Heart left ventricle (tissue), 16 donors: ENCODE measurements at regions not wholly inside any gene's neighbourhood (a gene's known extent, or its start where the extent isn't known, plus 50 kb on each side); places are given as distances from the start of the nearest gene placed in this dataset.

ENCODE experiments used
- ATAC-seq, 4 donors: fragments of 200-7000 bp; cut with Tn5 transposase; one replicate each; pipeline ENCODE4 v1.9.1; 2020 to 2022; ENCODE audit warnings: moderate library complexity in 4 of 4, mild to moderate bottlenecking in 3 of 4, moderate number of reproducible peaks in 1 of 4
- DNase-seq, 5 donors: peaks; one replicate each; pipeline ENCODE4 v3.0.0-alpha.2; 2020
- H3K27ac ChIP-seq, 12 donors: fragments of 200-600 bp; sonication (generic) in 4 of 12; one replicate each; pipeline versions ENCODE4 v1.5.0 to v1.8.0; 2016 to 2022; ENCODE audit warnings: mild to moderate bottlenecking in 2 of 12
- H3K27me3 ChIP-seq, 9 donors: fragments of 200-600 bp; sonication (generic) in 2 of 9; one replicate each; pipeline versions ENCODE4 v1.5.1 to v1.8.0; 2016 to 2022; ENCODE audit warnings: mild to moderate bottlenecking in 3 of 9
- H3K36me3 ChIP-seq, 9 donors: fragments of 200-600 bp; sonication (generic) in 2 of 9; one replicate each; pipeline versions ENCODE4 v1.5.0 to v1.8.0; 2018 to 2022; ENCODE audit warnings: mild to moderate bottlenecking in 2 of 9
- H3K4me1 ChIP-seq, 12 donors: fragments of 200-600 bp; sonication (generic) in 4 of 12; one replicate each; pipeline versions ENCODE4 v1.5.0 to v1.8.0; 2016 to 2022; ENCODE audit warnings: mild to moderate bottlenecking in 3 of 12
- H3K4me3 ChIP-seq, 12 donors: fragments of 200-600 bp; sonication (generic) in 4 of 12; one replicate each; pipeline versions ENCODE4 v1.5.0 to v1.8.0; 2017 to 2022; ENCODE audit warnings: mild to moderate bottlenecking in 9 of 12, moderate library complexity in 4 of 12
- H3K9me3 ChIP-seq, 12 donors: fragments of 200-600 bp; sonication (generic) in 4 of 12; one replicate each; pipeline versions ENCODE4 v1.5.0 to v1.8.0; 2016 to 2022; ENCODE audit warnings: mild to moderate bottlenecking in 1 of 12
- CTCF ChIP-seq, 12 donors: fragments of 200-600 bp; sonication (generic) in 4 of 12; IDR thresholded peaks; one replicate each; pipeline versions ENCODE4 v1.5.0 to v1.8.0; 2018 to 2022; ENCODE audit warnings: antibody characterized with exemption in 12 of 12, mild to moderate bottlenecking in 5 of 12
- POLR2A ChIP-seq, 2 donors: fragments of 450-650 bp; IDR thresholded peaks; one replicate each; pipeline ENCODE4 v1.6.1; 2017; ENCODE audit warnings: antibody characterized with exemption in 2 of 2, mild to moderate bottlenecking in 2 of 2, moderate library complexity in 2 of 2
- WGBS, 4 donors: extraction: QIAGEN DNeasy Blood & Tissue Kit in 2 of 4; methylation state at CpG; one replicate each; pipeline versions ENCODE4 v1.1.5 to v1.1.7; 2013 to 2018; 5-methylcytosine and 5-hydroxymethylcytosine counted together
- intact Hi-C, 10 donors: fragments of 100-400 bp; cut with DNase I; formaldehyde crosslinking; loops; one replicate each; pipeline versions ENCODE4 v1.11.1 to v1.14.2; 2022
- donor health status: ischemic (EF 13 %, LVEDD 7.1; RV severe dilation, severe dysfunction).
- donor health status: healthy with polysubstance abuse.
- donor health status: DM: no; HTN: yes; CAD: no.
- donor health status: DM: no; HTN: no; CAD: no.
- donor health status: ischemic (EF 25% LVEDD 6.9; RV normal size, moderate dysfunction).
- donor health status: ischemic (EF 25% LVEDD 5.7; RV mildly dilated, moderate dysfunction).
- donor health status: healthy.
- donor health status: DM: yes; HTN: yes; CAD: no.
- donor health status: ischemic (EF 35%, LVEDD 5.7; RV mildly dilated, moderate dysfunction).
- donor health status: nonischemic (EF 11% LVEDD 7.7; RV severe dilation, severe dysfunction).
- donor health status: DM: yes; HTN: yes; CAD: no.
- donor health status: PGD.
- donor health status: ischemic (EF 29% LVEDD 5.4; RV normal size, mild dysfunction).
- donor health status: nonischemic (EF 23%, LVEDD 6.1; RV moderate dilation, normal function).

GRCh38 chr2:16000642-16001041 is 60.3 kb downstream of the MYCN start:
- Histone ChIP-seq H3K4me1 (no peaks in the 10 kb centered on the region), H3K9me3 (peaks cover 0 to 12% (median 0%) of the 10 kb centered on the region in 12 donors), H3K27ac (no peak overlapping the region), H3K36me3 (no peaks in the 10 kb centered on the region), H3K4me3 (no peak overlapping the region), H3K27me3 (peaks cover 0 to 9% (median 0%) of the 10 kb centered on the region in 9 donors)
- TF ChIP-seq CTCF (IDR thresholded peaks at IDR 0.05): no peak
- intact Hi-C loops: no loop called here
- WGBS, 4 donors: 87 to 92% (median 89%) methylated on average over 6 of the region's 6 CpGs
- no peak for ATAC-seq
- no peak for DNase-seq

DNA sequence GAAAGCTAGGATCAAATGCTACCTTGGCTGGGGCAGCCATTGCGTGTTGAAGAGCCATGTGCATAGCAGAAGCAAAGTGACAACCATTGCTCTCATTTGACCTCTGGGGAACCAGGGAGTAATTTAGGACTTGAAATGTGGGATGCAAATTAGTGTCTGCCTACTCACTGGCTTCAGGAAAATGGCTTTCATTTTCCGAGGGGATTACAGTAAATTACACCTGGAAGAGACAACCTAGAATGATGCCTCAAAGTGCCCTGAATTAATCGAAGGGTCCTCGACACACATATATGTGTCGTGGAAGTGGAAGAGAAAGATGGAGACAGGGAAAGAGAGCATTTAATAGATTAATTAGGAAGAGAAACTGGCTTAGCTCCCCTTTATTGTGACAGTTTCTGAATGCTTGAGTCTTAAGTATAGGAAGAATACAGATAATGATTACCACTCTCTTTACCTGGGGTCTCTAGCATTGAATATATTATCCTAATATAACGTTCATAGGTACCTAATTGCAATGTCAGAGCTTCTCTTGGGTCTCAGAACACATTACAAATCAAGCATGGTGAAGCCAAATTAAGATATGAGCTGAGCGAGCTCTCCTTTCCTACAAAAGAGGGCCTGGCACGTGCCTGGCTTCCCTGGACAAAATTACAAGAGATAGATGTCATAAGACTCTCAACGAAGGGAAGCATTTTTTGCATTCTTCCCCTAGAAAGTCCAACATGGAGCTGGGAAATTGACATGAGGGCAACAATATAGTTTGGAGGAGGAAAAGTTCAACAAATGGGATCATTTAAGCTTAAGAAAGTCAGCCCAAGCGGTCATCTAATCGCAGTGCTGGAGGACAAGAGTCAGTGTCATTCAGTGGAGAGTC is 59.5 kb downstream of the MYCN start:
- TF ChIP-seq POLR2A (IDR thresholded peaks at IDR 0.05) (no peak), CTCF (IDR thresholded peaks at IDR 0.05) (no peak)
- no peak for ATAC-seq
- no peak overlapping the region for H3K27ac ChIP-seq
- DNase-seq: no peak
- H3K4me3 ChIP-seq: no peak overlapping the region
- intact Hi-C loops: no loop called here
- WGBS, 4 donors: 81 to 87% (median 81%) methylated on average over 11 of the region's 11 CpGs
- H3K9me3 ChIP-seq: peaks cover 0 to 12% (median 0%) of the 10 kb centered on the region in 12 donors
- H3K4me1 ChIP-seq: no peaks in the 10 kb centered on the region
- H3K27me3 ChIP-seq: peaks cover 0 to 6% (median 0%) of the 10 kb centered on the region in 9 donors
- H3K36me3 ChIP-seq: no peaks in the 10 kb centered on the region

DNA sequence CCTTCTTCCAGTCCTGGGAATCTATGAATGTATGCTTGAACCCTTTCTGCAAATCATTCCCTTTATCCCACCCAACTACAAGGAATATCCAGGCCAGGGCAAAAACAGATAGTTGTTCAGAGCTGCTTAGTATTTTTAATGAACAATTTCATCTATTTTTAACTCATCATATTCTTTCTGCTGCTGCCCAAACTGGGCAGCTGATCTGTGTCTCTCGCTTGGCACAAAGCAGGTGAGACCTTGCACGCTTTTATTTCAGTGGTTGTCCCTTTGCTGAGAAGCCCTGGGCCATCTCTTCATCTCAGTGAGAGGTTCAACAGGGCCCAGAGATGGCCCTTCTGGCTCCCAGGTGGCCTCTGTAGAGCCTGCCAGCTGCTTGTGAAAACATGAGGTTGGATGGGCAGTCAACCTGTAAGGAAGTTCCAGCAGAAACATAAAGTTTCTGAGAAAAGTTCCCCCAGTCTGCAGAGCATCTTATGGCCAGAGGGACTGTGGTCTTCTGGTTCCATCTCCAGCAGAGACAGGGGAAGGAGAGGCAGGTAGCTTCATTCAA is 57.5 kb downstream of the MYCN start:
- 85 to 98% (median 95%) methylated on average over 2 of the region's 2 CpGs for WGBS, 4 donors
- ATAC-seq (no peak), DNase-seq (no peak)
- Histone ChIP-seq H3K4me1 (no peaks in the 10 kb centered on the region), H3K27ac (no peak overlapping the region), H3K4me3 (no peak overlapping the region), H3K36me3 (no peaks in the 10 kb centered on the region), H3K9me3 (peaks cover 0 to 9% (median 0%) of the 10 kb centered on the region in 12 donors), H3K27me3 (peaks cover 0 to 6% (median 0%) of the 10 kb centered on the region in 9 donors)
- intact Hi-C loops: no loop called here
- TF ChIP-seq CTCF (IDR thresholded peaks at IDR 0.05) (no peak), POLR2A (IDR thresholded peaks at IDR 0.05) (no peak)

DNA sequence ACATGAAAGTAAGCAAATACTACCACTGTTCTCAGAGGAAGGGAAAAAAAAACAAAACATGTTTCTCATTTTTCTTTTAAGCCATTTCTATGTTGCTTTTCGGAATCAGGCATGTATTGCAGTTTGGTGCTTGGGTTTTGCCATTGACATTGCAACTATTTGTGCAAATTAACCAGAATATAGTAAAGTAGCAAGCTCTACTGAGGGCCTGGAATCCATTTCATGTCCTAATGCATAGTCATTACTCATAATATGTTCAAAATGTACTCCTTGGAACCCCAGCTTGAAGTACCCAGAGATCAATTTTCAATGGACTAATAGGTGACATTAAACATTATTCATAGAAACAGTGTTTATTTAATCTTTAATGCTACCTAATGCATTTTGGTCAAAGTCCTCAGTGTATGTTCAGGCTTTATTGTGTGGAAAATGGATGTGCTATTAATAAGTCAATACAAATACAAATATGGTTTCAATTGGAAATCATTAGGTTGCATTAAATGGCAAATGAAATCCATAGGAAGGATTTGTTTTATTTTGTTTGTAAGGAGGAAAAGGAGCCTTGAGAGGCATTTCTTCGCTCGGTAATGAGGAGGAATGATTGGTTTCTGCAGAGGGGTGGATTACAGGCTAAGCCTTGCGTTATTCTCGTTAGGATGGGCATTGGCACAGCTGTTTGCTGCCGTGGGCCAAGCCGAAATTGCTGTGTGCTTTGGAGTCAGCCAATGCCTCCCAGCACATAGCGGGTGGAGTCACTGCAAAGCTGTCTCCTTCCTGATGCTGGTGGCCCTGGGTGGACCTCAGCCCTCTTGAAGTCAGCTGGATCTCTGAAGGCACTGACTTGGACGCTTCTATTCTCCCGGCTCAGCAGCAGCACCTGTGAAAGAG is 56.4 kb downstream of the MYCN start:
- 59 to 78% (median 69%) methylated on average over 8 to 10 of the region's 10 CpGs for WGBS, 4 donors
- Histone ChIP-seq H3K9me3 (no peaks in the 10 kb centered on the region), H3K36me3 (no peaks in the 10 kb centered on the region), H3K4me1 (no peaks in the 10 kb centered on the region), H3K27me3 (peaks cover 0 to 10% (median 0%) of the 10 kb centered on the region in 9 donors), H3K4me3 (no peak overlapping the region), H3K27ac (no peak overlapping the region)
- ATAC-seq: no peak
- intact Hi-C loops: no loop called here
- no peak for DNase-seq
- TF ChIP-seq POLR2A (IDR thresholded peaks at IDR 0.05) (no peak), CTCF (IDR thresholded peaks at IDR 0.05) (no peak)
